BE2C (cell line): ENCODE measurements at regions not wholly inside any gene's neighbourhood (a gene's known extent, or its start where the extent isn't known, plus 50 kb on each side); places are given as distances from the start of the nearest gene placed in this dataset.
A peak's percentile ranks its signal among the peaks of the same experiment; 100 is the strongest.

Source experiments
- DNase-seq: peaks from one replicate; pipeline ENCODE4 v3.0.0-alpha.2; 2020
- H3K27me3 ChIP-seq: fragments of 250-450 bp; sonication (Bioruptor Pico); 2 replicates; pipeline ENCODE4 v1.5.1; 2020; ENCODE audit warnings: mild to moderate bottlenecking
- H3K36me3 ChIP-seq: fragments of 250-450 bp; sonication (Bioruptor Pico); 2 replicates; pipeline ENCODE4 v1.5.1; 2020; ENCODE audit warnings: mild to moderate bottlenecking
- H3K4me1 ChIP-seq: fragments of 250-450 bp; sonication (Bioruptor Pico); 2 replicates; pipeline ENCODE4 v1.5.1; 2020
- H3K4me3 ChIP-seq: 2 replicates; pipeline ENCODE4 v1.5.1; 2011; ENCODE audit warnings: low read depth, low read length
- H3K9me3 ChIP-seq: fragments of 250-450 bp; sonication (Bioruptor Pico); 2 replicates; pipeline ENCODE4 v1.5.1; 2020
- TF ChIP-seq, protein P1 (sequence below): IDR thresholded peaks from 2 replicates; pipeline ENCODE4 v1.5.1; 2012; ENCODE audit warnings: mild to moderate bottlenecking, low read depth, low read length

DNA sequence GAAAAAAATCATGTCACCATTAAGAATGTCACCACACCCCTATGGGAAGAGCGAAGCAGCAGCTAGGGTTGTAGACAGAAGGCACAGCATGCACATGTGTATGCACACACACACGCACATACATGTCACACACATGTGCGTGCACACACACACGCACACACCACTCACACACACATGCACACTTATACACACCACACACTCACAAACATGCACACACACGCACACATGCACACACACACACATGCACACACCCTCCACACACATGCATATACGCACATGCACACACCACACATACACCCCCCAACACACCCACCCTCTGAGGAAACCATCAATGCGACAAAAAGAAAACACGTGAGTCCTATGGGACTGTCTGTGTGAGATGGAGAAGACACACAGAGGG, 205.4 kb downstream of the ENGASE start:
- H3K4me3 ChIP-seq: no peak overlapping the region
- H3K27me3 ChIP-seq: peaks cover 34% of the 10 kb centered on the region
- DNase-seq: no peak
- H3K36me3 ChIP-seq: no peaks in the 10 kb centered on the region
- H3K4me1 ChIP-seq: no peaks in the 10 kb centered on the region
- H3K9me3 ChIP-seq: no peaks in the 10 kb centered on the region
- TF ChIP-seq, protein P1, sequence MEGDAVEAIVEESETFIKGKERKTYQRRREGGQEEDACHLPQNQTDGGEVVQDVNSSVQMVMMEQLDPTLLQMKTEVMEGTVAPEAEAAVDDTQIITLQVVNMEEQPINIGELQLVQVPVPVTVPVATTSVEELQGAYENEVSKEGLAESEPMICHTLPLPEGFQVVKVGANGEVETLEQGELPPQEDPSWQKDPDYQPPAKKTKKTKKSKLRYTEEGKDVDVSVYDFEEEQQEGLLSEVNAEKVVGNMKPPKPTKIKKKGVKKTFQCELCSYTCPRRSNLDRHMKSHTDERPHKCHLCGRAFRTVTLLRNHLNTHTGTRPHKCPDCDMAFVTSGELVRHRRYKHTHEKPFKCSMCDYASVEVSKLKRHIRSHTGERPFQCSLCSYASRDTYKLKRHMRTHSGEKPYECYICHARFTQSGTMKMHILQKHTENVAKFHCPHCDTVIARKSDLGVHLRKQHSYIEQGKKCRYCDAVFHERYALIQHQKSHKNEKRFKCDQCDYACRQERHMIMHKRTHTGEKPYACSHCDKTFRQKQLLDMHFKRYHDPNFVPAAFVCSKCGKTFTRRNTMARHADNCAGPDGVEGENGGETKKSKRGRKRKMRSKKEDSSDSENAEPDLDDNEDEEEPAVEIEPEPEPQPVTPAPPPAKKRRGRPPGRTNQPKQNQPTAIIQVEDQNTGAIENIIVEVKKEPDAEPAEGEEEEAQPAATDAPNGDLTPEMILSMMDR: no peak

DNA sequence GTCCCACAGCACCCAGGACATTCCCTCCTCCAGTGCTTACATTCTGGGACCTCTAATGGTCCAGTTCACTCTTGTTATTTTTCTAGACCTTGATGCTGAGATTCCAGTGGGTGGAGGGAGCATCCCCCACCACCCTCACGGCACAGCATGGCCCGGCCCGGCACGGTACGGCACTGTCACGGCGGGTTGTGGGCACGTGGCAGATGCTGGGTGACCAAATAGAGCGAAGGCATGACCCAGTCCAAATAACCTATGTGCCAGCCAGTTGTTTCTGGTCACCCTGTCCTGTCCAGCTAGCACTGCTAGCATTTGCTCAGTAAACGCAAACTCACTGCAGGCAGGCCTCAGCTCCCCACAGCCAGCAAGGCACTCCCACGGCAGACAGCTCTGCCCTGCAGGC, 204.7 kb downstream of the ENGASE start:
- Histone ChIP-seq H3K27me3 (peaks cover 27% of the 10 kb centered on the region), H3K4me3 (no peak overlapping the region), H3K9me3 (no peaks in the 10 kb centered on the region), H3K4me1 (no peaks in the 10 kb centered on the region), H3K36me3 (no peaks in the 10 kb centered on the region)
- DNase-seq: no peak
- TF ChIP-seq, protein P1: no peak

DNA sequence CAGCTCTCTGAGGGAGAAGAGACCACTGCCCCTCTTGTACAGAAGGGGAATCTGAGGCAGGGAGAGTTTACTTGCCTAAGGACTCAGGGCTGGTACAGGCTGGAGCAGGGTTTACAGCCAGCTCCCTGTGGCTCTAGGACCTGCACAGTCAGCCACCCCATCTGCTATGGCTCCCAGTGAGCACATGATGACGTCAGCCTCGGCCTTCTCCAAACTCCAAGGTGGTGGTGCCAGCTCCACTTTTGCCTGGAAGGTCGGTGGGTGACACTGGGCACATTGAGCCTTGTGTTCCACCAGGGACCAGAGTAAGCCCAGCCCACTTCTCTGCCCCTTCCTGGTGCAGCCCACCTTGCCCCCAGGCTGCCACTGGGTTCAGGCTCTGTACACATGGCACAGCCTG, 202.2 kb downstream of the ENGASE start:
- Histone ChIP-seq H3K36me3 (no peaks in the 10 kb centered on the region), H3K4me3 (no peak overlapping the region), H3K4me1 (no peaks in the 10 kb centered on the region), H3K9me3 (no peaks in the 10 kb centered on the region), H3K27me3 (peaks cover 18% of the 10 kb centered on the region)
- DNase-seq: no peak
- TF ChIP-seq, protein P1: no peak

DNA sequence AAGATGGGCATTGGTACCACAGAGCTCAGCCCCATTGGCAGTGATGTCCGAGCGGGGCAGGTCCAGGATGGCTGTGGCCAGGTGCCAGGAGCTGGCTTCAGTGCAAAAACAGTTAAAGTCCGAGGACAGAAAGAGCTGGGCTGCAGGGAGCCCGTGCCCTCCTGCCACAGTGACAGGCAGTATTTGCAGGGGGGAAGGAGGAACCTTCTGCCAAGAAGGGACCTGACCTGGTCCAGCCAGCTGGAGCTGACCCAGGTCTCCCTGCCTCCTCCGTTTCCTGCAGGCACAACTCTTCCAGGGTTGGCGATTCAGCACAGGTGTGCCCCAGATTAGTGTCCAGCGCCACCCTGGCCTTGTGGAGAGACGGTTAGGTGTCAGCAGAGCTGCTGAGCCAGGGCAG, 199.0 kb downstream of the ENGASE start:
- Histone ChIP-seq H3K4me3 (no peak overlapping the region), H3K27me3 (peaks cover 24% of the 10 kb centered on the region), H3K36me3 (no peaks in the 10 kb centered on the region), H3K9me3 (no peaks in the 10 kb centered on the region), H3K4me1 (no peaks in the 10 kb centered on the region)
- TF ChIP-seq, protein P1: no peak
- DNase-seq: no peak

DNA sequence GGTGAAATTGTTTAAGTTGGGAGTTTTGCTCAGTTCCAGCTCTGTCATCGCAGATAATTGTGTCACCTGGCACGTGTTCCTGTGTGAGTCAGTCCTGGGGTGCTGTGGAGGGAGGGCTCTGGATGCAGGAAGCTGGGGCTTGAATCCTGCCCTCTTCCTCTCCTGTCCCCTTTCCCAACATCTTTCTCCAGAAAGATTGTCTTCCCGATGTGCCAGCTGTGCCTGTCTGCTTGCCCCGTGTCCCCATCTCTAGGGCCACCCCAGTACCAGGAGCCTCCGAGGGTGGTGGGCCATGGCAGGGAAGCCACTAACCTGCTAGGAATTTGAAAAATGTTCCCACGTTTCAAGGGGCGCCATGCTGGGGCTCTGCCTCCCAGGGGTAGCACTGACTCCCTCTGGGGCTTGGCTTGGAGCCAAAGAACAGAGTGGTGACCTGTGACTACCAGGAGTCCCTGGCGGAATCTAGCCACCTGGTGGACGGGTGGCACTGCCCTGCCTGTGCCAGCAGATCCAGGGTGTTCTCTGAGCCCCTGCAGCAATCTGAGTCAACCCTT, 198.1 kb downstream of the ENGASE start:
- no peaks in the 10 kb centered on the region for H3K4me1 ChIP-seq
- TF ChIP-seq, protein P1: no peak
- no peaks in the 10 kb centered on the region for H3K9me3 ChIP-seq
- peak; percentile 37 for DNase-seq
- H3K36me3 ChIP-seq: no peaks in the 10 kb centered on the region
- no peak overlapping the region for H3K4me3 ChIP-seq
- H3K27me3 ChIP-seq: peaks cover 33% of the 10 kb centered on the region

DNA sequence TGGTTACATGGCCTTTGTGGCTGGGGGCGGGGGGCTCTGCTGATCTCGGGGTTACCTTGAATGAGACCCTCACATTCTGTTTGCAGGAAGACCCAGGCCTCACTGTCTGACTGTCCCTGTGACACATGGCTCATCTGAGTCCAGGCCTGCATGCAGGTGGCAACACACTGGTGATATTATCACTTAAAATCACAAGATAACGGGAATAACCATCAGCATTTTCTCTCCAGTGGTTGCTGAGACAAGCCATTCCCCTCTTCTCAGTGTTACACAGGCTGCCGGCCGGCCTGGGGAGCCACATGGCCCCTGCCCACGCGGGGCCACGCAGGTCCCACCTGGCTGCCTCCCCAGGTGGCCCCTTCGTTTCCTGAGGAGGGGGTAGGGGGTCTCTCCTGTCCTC, 197.6 kb downstream of the ENGASE start:
- no peak for DNase-seq
- no peaks in the 10 kb centered on the region for H3K4me1 ChIP-seq
- no peaks in the 10 kb centered on the region for H3K36me3 ChIP-seq
- H3K9me3 ChIP-seq: no peaks in the 10 kb centered on the region
- H3K27me3 ChIP-seq: peaks cover 38% of the 10 kb centered on the region
- no peak overlapping the region for H3K4me3 ChIP-seq
- TF ChIP-seq, protein P1: no peak
